H1 (cell line): ENCODE measurements at regions not wholly inside any gene's neighbourhood (a gene's known extent, or its start where the extent isn't known, plus 50 kb on each side); places are given as distances from the start of the nearest gene placed in this dataset.

ENCODE experiments used
- CTCF ChIA-PET: fragments of 300-600 bp; sonication (Branson Sonifier 250); formaldehyde crosslinking; loops from one replicate; lab custom pipeline; 2021; ENCODE audit not compliant: partially characterized antibody; lab: Charles Lee
- POLR2A ChIA-PET: fragments of 300-600 bp; sonication (Branson Sonifier 250); formaldehyde crosslinking; loops from one replicate; lab custom pipeline; 2021; ENCODE audit warnings: inconsistent platforms; ENCODE audit not compliant: partially characterized antibody; lab: Charles Lee
- DNase-seq, 2 experiments: peaks; one replicate each; pipeline versions ENCODE4 v3.0.0 to v3.0.0-alpha.2; 2010 to 2022; ENCODE audit warnings: low spot score in 2 of 2, low read depth in 1 of 2, mixed read lengths in 1 of 2
- FAIRE-seq: peaks from 2 replicates; lab custom pipeline; 2011; peaks lifted over from hg19 to GRCh38; lab: Jason Lieb, UNC
- H2AFZ ChIP-seq: 2 replicates; pipeline ENCODE4 v1.8.1; 2012; ENCODE audit warnings: low read length, inconsistent platforms
- H2AK5ac ChIP-seq: 2 replicates; pipeline ENCODE4 v1.6.1; 2013; ENCODE audit warnings: low read depth, low read length
- H2BK120ac ChIP-seq: replicated peaks from 2 replicates; pipeline ENCODE3; 2013; ENCODE audit warnings: low read depth, low read length, inconsistent platforms
- H2BK12ac ChIP-seq: 2 replicates; pipeline ENCODE4 v1.6.1; 2013; ENCODE audit warnings: low read depth, low read length
- H2BK15ac ChIP-seq: 2 replicates; pipeline ENCODE4 v1.6.1; 2013; ENCODE audit warnings: low read length
- H2BK20ac ChIP-seq: 2 replicates; pipeline ENCODE4 v1.6.1; 2013; ENCODE audit warnings: low read length
- H2BK5ac ChIP-seq: 2 replicates; pipeline ENCODE4 v1.6.1; 2013; ENCODE audit warnings: low read depth, low read length
- H3K14ac ChIP-seq: 2 replicates; pipeline ENCODE4 v1.6.1; 2013; ENCODE audit warnings: inconsistent platforms; ENCODE audit not compliant: insufficient read length
- H3K18ac ChIP-seq: 2 replicates; pipeline ENCODE4 v1.6.1; 2013; ENCODE audit warnings: low read length; ENCODE audit errors: extremely low read depth
- H3K23ac ChIP-seq: 2 replicates; pipeline ENCODE4 v1.6.1; 2013; ENCODE audit warnings: inconsistent platforms; ENCODE audit not compliant: insufficient read length
- H3K23me2 ChIP-seq: 2 replicates; pipeline ENCODE4 v1.6.1; 2013; ENCODE audit warnings: low read depth, low read length
- H3K27ac ChIP-seq: 2 replicates; pipeline ENCODE4 v1.6.1; 2011; ENCODE audit warnings: low read depth, low read length, inconsistent platforms
- H3K27me3 ChIP-seq, 4 experiments: replicated peaks in 1 of 4; 1 replicate in 1 of 4; 2 replicates in 3 of 4; pipeline versions ENCODE4 v1.6.1 to v1.8.1; 2011 to 2013; ENCODE audit warnings: low read length in 3 of 4, mild to moderate bottlenecking in 3 of 4, inconsistent platforms in 2 of 4, mixed read lengths in 2 of 4, moderate library complexity in 1 of 4; ENCODE audit not compliant: control insufficient read depth in 3 of 4, insufficient read depth in 3 of 4; ENCODE audit errors: extremely low read depth in 1 of 4
- H3K36me3 ChIP-seq, 4 experiments: 2 replicates each; pipeline versions ENCODE4 v1.6.1 to v1.8.1; 2011 to 2013; ENCODE audit warnings: mild to moderate bottlenecking in 4 of 4, low read length in 3 of 4, moderate library complexity in 2 of 4, control low read depth in 1 of 4, inconsistent platforms in 1 of 4; ENCODE audit not compliant: insufficient read depth in 4 of 4, control insufficient read depth in 2 of 4
- H3K4ac ChIP-seq: replicated peaks from 2 replicates; pipeline ENCODE3; 2013; ENCODE audit warnings: low read length, low read depth, mixed read lengths, inconsistent platforms; ENCODE audit not compliant: insufficient read length
- H3K4me1 ChIP-seq, 4 experiments: replicated peaks in 1 of 4; 1 replicate in 1 of 4; 2 replicates in 3 of 4; pipeline versions ENCODE4 v1.6.1 to v1.8.1; 2011 to 2013; ENCODE audit warnings: low read length in 3 of 4, inconsistent platforms in 2 of 4, mixed read lengths in 1 of 4; ENCODE audit not compliant: insufficient read depth in 4 of 4, control insufficient read depth in 3 of 4
- H3K4me2 ChIP-seq, 2 experiments: 2 replicates each; pipeline versions ENCODE4 v1.6.1 to v1.8.1; 2011 to 2013; ENCODE audit warnings: low read depth in 2 of 2, low read length in 2 of 2, control low read depth in 1 of 2, inconsistent platforms in 1 of 2, mild to moderate bottlenecking in 1 of 2; ENCODE audit not compliant: insufficient read depth in 1 of 2
- H3K4me3 ChIP-seq, 4 experiments: fragments of 200-600, 300-600 bp in 1 of 4; sonication (generic), shearing (Covaris generic), sonication (Bioruptor Twin) in 1 of 4; 2 replicates each; pipeline versions ENCODE4 v1.5.1 to v1.8.1; 2011 to 2016; ENCODE audit warnings: low read length in 4 of 4, low read depth in 3 of 4, control low read depth in 2 of 4, inconsistent platforms in 2 of 4, mild to moderate bottlenecking in 2 of 4, mixed read lengths in 1 of 4, moderate library complexity in 1 of 4; ENCODE audit not compliant: insufficient read depth in 2 of 4; ENCODE audit errors: extremely low read depth in 1 of 4
- H3K56ac ChIP-seq: replicated peaks from 2 replicates; pipeline ENCODE3; 2013; ENCODE audit warnings: low read depth, mild to moderate bottlenecking, mixed read lengths, low read length, inconsistent platforms; ENCODE audit not compliant: insufficient read length
- H3K79me1 ChIP-seq: 2 replicates; pipeline ENCODE4 v1.6.1; 2013; ENCODE audit warnings: low read depth, low read length, control low read depth
- H3K79me2 ChIP-seq, 2 experiments: 2 replicates each; pipeline versions ENCODE4 v1.6.1 to v1.8.1; 2012 to 2013; ENCODE audit warnings: low read length in 2 of 2, mild to moderate bottlenecking in 2 of 2, inconsistent platforms in 1 of 2; ENCODE audit not compliant: insufficient read depth in 2 of 2, control insufficient read depth in 1 of 2
- H3K9ac ChIP-seq, 4 experiments: replicated peaks in 1 of 4; 1 replicate in 1 of 4; 2 replicates in 3 of 4; pipeline versions ENCODE4 v1.6.1 to v1.8.1; 2011 to 2013; ENCODE audit warnings: low read depth in 3 of 4, low read length in 3 of 4, control low read depth in 2 of 4, mild to moderate bottlenecking in 2 of 4, moderate library complexity in 2 of 4, inconsistent platforms in 1 of 4; ENCODE audit errors: extremely low read depth in 1 of 4
- H3K9me3 ChIP-seq, 2 experiments: 2 replicates each; pipeline versions ENCODE4 v1.6.1 to v1.8.1; 2012 to 2013; ENCODE audit warnings: mild to moderate bottlenecking in 2 of 2, moderate library complexity in 2 of 2, control low read depth in 1 of 2, inconsistent platforms in 1 of 2, low read depth in 1 of 2, low read length in 1 of 2, mixed read lengths in 1 of 2; ENCODE audit not compliant: insufficient read depth in 2 of 2
- H4K20me1 ChIP-seq, 2 experiments: replicated peaks in 1 of 2; 2 replicates each; pipeline versions ENCODE3 to v1.8.1; 2011 to 2013; ENCODE audit warnings: inconsistent platforms in 2 of 2, low read length in 2 of 2, mild to moderate bottlenecking in 1 of 2; ENCODE audit not compliant: insufficient read depth in 2 of 2, control insufficient read depth in 1 of 2
- H4K5ac ChIP-seq: 2 replicates; pipeline ENCODE4 v1.6.1; 2013; ENCODE audit warnings: low read length, low read depth, mixed read lengths, inconsistent platforms; ENCODE audit not compliant: insufficient read length
- H4K8ac ChIP-seq: 2 replicates; pipeline ENCODE4 v1.8.0; 2013; ENCODE audit warnings: mild to moderate bottlenecking, moderate library complexity, low read length, inconsistent platforms; ENCODE audit not compliant: insufficient read depth; ENCODE audit errors: extremely low read depth
- H4K91ac ChIP-seq: replicated peaks from 2 replicates; pipeline ENCODE3; 2013; ENCODE audit warnings: low read length, mixed read lengths, inconsistent platforms; ENCODE audit not compliant: insufficient read length
- CTCF ChIP-seq, 3 experiments: IDR thresholded peaks; 1 replicate in 2 of 3; 2 replicates in 1 of 3; pipeline versions ENCODE4 v1.5.1 to v1.6.1; 2011; ENCODE audit warnings: low read length in 3 of 3, mild to moderate bottlenecking in 3 of 3, inconsistent platforms in 2 of 3, low read depth in 1 of 3, moderate library complexity in 1 of 3; ENCODE audit not compliant: insufficient read depth in 1 of 3; ENCODE audit errors: control extremely low read depth in 1 of 3
- EP300 ChIP-seq, 2 experiments: IDR thresholded peaks; 1 replicate in 1 of 2; 2 replicates in 1 of 2; pipeline ENCODE4 v1.6.1; 2011 to 2012; ENCODE audit warnings: low read depth in 2 of 2, low read length in 2 of 2, mild to moderate bottlenecking in 2 of 2, borderline replicate concordance in 1 of 2, inconsistent platforms in 1 of 2, moderate library complexity in 1 of 2
- NRF1 ChIP-seq: IDR thresholded peaks from 2 replicates; pipeline ENCODE4 v1.6.1; 2011; ENCODE audit warnings: mild to moderate bottlenecking, low read depth, low read length, improper control_type of control experiment
- RAD21 ChIP-seq, 2 experiments: IDR thresholded peaks in 1 of 2; conservative IDR thresholded peaks in 1 of 2; 2 replicates each; pipeline ENCODE4 v1.6.1; 2011; ENCODE audit warnings: low read depth in 2 of 2, low read length in 2 of 2, improper control_type of control experiment in 1 of 2, inconsistent platforms in 1 of 2, mild to moderate bottlenecking in 1 of 2, moderate library complexity in 1 of 2
- SIN3A ChIP-seq, 2 experiments: IDR thresholded peaks in 1 of 2; conservative IDR thresholded peaks in 1 of 2; 2 replicates each; pipeline ENCODE4 v1.6.1; 2011 to 2012; ENCODE audit warnings: low read length in 2 of 2, improper control_type of control experiment in 1 of 2, low read depth in 1 of 2, mild to moderate bottlenecking in 1 of 2
- TAF7 ChIP-seq: optimal IDR thresholded peaks from 2 replicates; pipeline ENCODE3; 2011; ENCODE audit warnings: low read depth, mild to moderate bottlenecking, inconsistent platforms, low read length, moderate library complexity, borderline replicate concordance
- WGBS, 2 experiments: shearing (Covaris generic) in 1 of 2; methylation state at CpG; one replicate each; pipeline versions ENCODE4 v1.1.6 to v1.1.7; 2013 to 2015; ENCODE audit warnings: low lambda C conversion rate in 2 of 2, mixed read lengths in 2 of 2, inconsistent platforms in 1 of 2, low coverage in 1 of 2, missing lambda C conversion rate in 1 of 2; ENCODE audit not compliant: insufficient replicate concordance in 2 of 2, insufficient coverage in 1 of 2, insufficient read length in 1 of 2; ENCODE audit errors: extremely low coverage in 1 of 2, missing lambda C conversion rate in 1 of 2; 5-methylcytosine and 5-hydroxymethylcytosine counted together

- Histone ChIP-seq H3K27ac (no peak overlapping the region), H3K36me3 (peaks cover 0 to 2% (median 0%) of the 10 kb centered on the region in 4 experiments; a peak in 1 of 8 replicates), H4K5ac (no peak overlapping the region), H4K8ac (no peak overlapping the region), H2BK12ac (no peak overlapping the region), H2AK5ac (no peak overlapping the region), H2AFZ (no peak overlapping the region), H3K9ac (no peak overlapping the region), H2BK15ac (no peak overlapping the region), H3K9me3 (no peaks in the 10 kb centered on the region), H3K4me1 (peaks cover 0 to 7% (median 0%) of the 10 kb centered on the region in 4 experiments; a peak in 1 of 7 replicates), H3K4ac (no peak overlapping the region), H3K79me2 (peaks cover 3 to 87% of the 10 kb centered on the region in 2 experiments), H3K27me3 (no peaks in the 10 kb centered on the region), H3K23ac (no peak overlapping the region), H4K91ac (no peak overlapping the region), H3K23me2 (no peaks in the 10 kb centered on the region), H3K56ac (no peak overlapping the region), H4K20me1 (peaks cover 6 to 21% of the 10 kb centered on the region in 2 experiments), H3K79me1 (peaks cover 6% of the 10 kb centered on the region), H3K4me3 (no peak overlapping the region), H2BK120ac (no peak overlapping the region), H2BK5ac (no peak overlapping the region), H2BK20ac (no peak overlapping the region), H3K14ac (no peak overlapping the region), H3K4me2 (no peak overlapping the region), H3K18ac (no peak overlapping the region)
- POLR2A ChIA-PET, result interaction anchor here (0.7 kb wide), 1 partner anchor 11 kb away, joined by 3 read pairs; no protein-coding TSS in a partner anchor
- no peak for DNase-seq
- 99% methylated on average over 10 of the region's 14 CpGs; no CpG with 5 or more reads in 1 of the 2 experiments for WGBS, 2 experiments
- no peak for FAIRE-seq
- CTCF ChIA-PET, result interaction anchor here (0.5 to 1.1 kb wide), 3 partner anchors 12 to 1337 kb away, joined by 3 read pairs; no protein-coding TSS in a partner anchor
- TF ChIP-seq TAF7 (no peak), CTCF (IDR thresholded peaks at IDR 0.05; ENCODE audit: control extremely low read depth in 1 of 3, insufficient read depth in 1 of 3, low read depth in 1 of 3, low read length in 3 of 3) (peak in 1 of 3 experiments; percentile 5; a peak in 1 of 4 replicates), EP300 (IDR thresholded peaks at IDR 0.05; ENCODE audit: borderline replicate concordance in 1 of 2, low read depth in 2 of 2, low read length in 2 of 2) (no peak), SIN3A (conservative IDR thresholded peaks at IDR 0.05 in 1 of 2, IDR thresholded peaks at IDR 0.05 in 1 of 2; ENCODE audit: low read depth in 1 of 2, low read length in 2 of 2) (no peak), NRF1 (no peak), RAD21 (IDR thresholded peaks at IDR 0.05 in 1 of 2, conservative IDR thresholded peaks at IDR 0.05 in 1 of 2; ENCODE audit: low read depth in 2 of 2, low read length in 2 of 2) (peak in 1 of 2 experiments; percentile 31; a peak in 1 of 4 replicates)
Measured at GRCh38 chrX:115952417-115953092, 218.0 kb upstream of the AGTR2 start.
